ENCODE measurements at regions not wholly inside any gene's neighbourhood (a gene's known extent, or its start where the extent isn't known, plus 50 kb on each side); places are given as distances from the start of the nearest gene placed in this dataset.
"Not testable (repeated sequence)": the region's sequence is repeated elsewhere in the genome, so short reads cannot be mapped to it uniquely, and the experiment has no call there.

- DNase-seq (ENCODE audit: insufficient read length, low spot score) (no peak), FAIRE-seq (no peak)
These were observed 313.2 kb upstream of the KCND2 start for GRCh38 chr7:119959811-119960210.

DNA sequence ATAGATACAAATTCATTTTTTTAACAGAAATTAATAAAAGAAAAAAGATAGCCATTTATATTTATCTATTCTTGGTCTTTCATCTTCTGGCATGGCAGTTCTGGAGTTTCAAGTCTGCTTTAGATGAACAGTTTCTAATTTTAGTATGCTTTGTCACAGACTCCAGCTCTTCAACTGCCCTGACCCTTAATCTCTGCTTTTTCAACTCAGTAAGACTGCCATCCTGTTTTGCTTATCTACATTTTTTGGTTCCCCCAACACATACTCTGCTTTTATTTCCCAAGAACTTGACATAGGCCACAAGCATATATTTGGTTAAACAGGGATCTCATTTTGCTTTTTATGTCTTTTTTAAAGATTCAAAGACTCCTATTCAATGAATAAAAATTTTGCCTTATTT lies 309.3 kb upstream of the KCND2 start:
- no peak for DNase-seq (ENCODE audit: insufficient read length, low spot score)
- no peak for FAIRE-seq

DNA sequence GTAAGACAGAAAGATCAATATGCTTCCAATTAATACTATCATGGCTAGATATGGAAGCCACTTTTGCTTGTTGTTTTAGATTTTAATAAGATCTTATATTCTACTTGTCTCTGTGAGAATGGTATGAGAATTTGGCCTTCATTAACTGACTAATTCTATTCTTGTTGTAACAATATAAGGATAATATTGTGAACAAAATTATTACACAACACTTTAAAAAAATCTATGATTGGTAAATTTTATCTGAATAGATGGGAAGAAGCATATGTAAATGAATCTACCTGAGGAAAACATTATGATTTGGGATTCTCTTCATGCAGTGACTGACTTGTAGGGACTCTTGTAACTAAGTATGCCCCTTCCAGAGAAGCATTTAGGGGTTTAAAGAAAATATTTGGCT lies 308.9 kb upstream of the KCND2 start:
- FAIRE-seq: no peak
- DNase-seq (ENCODE audit: insufficient read length, low spot score): no peak

- DNase-seq (ENCODE audit: insufficient read length, low spot score) (no peak), FAIRE-seq (no peak)
These were observed 308.0 kb upstream of the KCND2 start for GRCh38 chr7:119964788-119965542.

DNA sequence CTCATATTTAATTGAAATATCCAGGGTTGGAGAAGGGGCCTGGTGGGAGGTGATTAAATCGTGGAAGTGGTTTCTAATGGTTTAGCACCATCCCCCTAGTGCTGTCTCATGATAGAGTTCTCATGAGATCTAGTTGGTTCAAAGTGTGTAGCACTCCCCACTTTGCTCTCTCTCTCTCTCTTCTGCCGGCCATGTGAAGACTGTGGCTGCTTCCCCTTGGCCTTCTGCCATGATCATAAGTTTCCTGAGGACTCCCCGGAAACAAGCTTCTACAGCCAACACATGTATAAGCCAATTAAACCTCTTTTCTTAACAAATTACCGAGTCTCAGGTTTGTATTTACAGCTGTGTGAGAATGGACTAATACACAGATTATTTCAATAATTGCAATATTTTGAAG lies 305.8 kb upstream of the KCND2 start:
- DNase-seq (ENCODE audit: insufficient read length, low spot score) (no peak), FAIRE-seq (no peak)

DNA sequence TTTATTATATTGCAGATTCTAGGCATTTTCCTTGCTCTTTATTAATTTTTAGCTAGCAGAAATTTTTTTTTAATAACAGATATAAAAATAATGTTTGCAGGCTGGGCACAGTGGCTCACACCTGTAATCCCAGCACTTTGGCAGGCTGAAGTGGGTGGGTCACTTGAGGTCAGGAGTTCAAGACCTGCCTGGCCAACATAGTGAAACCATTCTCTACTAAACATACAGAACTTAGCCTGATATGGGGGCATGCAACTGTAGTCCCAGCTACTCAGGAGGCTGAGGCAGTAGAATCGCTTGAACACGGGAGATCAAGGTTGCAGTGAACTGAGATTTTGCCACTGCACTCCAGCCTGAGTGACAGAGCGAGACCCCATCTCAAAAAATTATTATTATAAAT lies 304.6 kb upstream of the KCND2 start:
- not testable (repeated sequence) for FAIRE-seq; DNase-seq (ENCODE audit: insufficient read length, low spot score)

DNA sequence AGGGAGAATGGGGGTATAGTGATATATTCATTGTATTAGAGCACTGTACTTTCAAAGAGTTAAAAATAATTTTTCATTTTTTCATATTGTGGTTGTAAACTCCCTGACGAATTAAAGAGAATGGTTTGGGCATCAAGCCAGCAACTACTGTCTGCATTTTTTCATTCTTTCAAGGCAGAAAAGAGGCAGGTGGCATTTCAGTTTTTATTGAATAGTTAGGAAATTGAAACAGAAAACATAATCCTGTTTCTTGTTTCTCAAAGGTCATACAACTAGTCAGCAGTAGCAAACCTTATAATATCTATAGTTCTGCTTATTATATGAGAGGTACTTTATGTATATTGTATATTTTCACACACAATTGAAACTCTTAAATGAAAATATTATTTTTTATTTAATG lies 303.9 kb upstream of the KCND2 start:
- no peak for DNase-seq (ENCODE audit: insufficient read length, low spot score)
- FAIRE-seq: no peak

- FAIRE-seq (no peak), DNase-seq (ENCODE audit: insufficient read length, low spot score) (no peak)
These were observed 303.2 kb upstream of the KCND2 start for GRCh38 chr7:119969763-119970162.

GRCh38 chr7:119974972-119975371 lies 298.0 kb upstream of the KCND2 start:
- no peak for DNase-seq (ENCODE audit: insufficient read length, low spot score)
- no peak for FAIRE-seq

DNA sequence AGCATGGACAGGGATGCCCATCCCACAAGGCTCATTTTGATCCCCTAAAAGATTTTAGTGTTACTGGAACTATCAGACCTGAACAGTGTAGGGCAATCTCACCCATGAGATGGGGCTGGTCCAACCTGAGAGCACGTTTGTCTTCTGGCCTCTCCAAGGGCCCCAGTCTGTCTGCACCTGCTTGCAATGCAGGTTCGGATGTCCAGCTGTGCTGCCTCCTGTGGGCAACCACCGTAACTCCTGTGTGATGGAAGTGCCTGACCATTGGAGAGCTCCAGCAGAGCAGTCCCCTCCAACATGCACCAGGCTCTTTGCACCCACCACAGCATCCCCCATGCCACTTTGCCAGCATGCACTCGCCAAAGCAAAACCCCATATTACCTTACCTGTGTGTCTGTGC lies 290.1 kb upstream of the KCND2 start:
- no peak for FAIRE-seq
- no peak for DNase-seq (ENCODE audit: insufficient read length, low spot score)

GRCh38 chr7:119983468-119983867 lies 289.5 kb upstream of the KCND2 start:
- DNase-seq (ENCODE audit: insufficient read length, low spot score) (no peak), FAIRE-seq (no peak)

- DNase-seq (ENCODE audit: insufficient read length, low spot score) (no peak), FAIRE-seq (no peak)
These were observed 288.7 kb upstream of the KCND2 start for GRCh38 chr7:119984247-119984646.

DNA sequence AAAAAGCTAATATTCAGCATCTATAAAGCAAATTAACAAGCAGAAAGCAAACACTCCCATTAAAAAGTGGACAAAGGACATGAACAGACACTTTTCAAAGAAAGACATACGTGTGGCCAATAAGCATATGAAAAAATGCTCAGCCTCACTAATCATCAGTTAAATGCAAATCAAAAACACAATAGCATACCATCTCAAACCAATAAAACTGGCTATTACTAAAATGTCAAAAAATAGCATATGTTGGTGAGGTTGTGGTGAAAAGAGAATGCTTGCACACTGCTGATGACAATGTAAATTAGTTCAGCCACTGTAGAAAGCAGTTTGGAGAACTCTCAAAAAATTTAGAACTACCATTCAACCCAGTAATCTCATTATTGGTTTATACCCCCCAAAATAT lies 284.6 kb upstream of the KCND2 start:
- DNase-seq (ENCODE audit: insufficient read length, low spot score) (no peak), FAIRE-seq (no peak)

DNA sequence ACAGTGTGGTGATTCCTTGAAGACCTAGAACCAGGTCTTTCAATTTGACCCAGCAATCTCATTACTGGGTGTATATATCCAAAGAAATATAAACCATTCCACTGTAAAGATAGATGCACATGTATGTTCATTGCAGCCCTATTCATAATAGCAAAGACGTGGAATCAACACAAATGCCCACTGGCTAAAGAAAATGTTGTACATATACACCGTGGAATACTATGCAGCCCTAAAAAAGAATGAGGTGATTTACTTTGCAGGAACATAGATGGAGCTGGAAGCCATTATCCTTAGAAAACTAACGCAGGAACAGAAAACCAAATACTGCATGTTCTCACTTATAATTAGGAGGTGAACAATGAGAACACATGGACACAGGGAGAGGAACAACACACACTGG lies 278.0 kb upstream of the KCND2 start:
- FAIRE-seq (no peak), DNase-seq (ENCODE audit: insufficient read length, low spot score) (no peak)

DNA sequence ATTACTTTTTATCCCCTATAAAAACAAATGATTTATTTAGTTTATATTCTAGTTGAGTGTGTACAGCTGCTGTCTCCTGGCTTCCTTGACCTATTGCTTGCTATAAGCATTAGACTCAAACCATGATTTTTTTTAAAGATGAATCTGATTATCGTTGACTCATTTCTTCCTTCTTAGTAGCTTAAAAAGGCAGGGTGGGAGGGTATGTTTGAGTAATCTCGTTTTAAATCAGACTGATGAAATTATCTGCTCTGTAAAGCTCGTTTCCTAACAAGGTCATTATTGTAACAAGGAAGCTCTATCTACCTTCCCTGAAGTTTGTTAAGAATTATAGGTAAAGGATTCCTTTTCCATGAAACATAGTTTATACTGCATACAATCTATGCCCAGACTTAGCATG lies 276.3 kb upstream of the KCND2 start:
- FAIRE-seq: no peak
- DNase-seq (ENCODE audit: insufficient read length, low spot score): no peak

- DNase-seq (ENCODE audit: insufficient read length, low spot score): no peak
- FAIRE-seq: no peak
These were observed 273.1 kb upstream of the KCND2 start for GRCh38 chr7:119999738-120000475.

DNA sequence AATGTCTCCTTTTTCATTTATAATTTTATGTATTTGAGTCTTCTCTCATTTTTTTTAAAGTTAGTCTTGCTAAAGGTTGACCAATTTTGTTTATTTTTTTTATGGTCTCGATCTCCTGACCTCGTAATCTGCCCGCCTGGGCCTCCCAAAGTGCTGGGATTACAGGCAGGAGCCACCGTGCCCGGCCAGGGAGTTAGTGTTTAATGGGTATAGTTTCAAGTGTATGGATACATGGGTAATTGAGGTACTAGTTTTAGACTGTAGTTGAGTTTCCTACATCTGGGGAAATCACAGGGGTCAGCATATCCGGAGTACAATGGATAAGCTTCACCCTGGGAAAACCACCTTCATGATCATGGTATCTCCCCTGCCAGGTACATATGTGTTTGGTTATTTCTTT lies 267.3 kb upstream of the KCND2 start:
- FAIRE-seq (no peak), DNase-seq (ENCODE audit: insufficient read length, low spot score) (no peak)

GRCh38 chr7:120014301-120014700 lies 258.7 kb upstream of the KCND2 start:
- not testable (repeated sequence) for DNase-seq (ENCODE audit: insufficient read length, low spot score); FAIRE-seq

GRCh38 chr7:120014925-120015465 lies 258.0 kb upstream of the KCND2 start:
- DNase-seq (ENCODE audit: insufficient read length, low spot score) (no peak), FAIRE-seq (no peak)

GRCh38 chr7:120021085-120021484 lies 251.9 kb upstream of the KCND2 start:
- no peak for DNase-seq (ENCODE audit: insufficient read length, low spot score)
- FAIRE-seq: no peak

GRCh38 chr7:120023494-120024167 lies 249.3 kb upstream of the KCND2 start:
- FAIRE-seq (no peak), DNase-seq (ENCODE audit: insufficient read length, low spot score) (no peak)

Measured in HTR-8/SVneo (cell line).